RCC 7860 (cell line): ENCODE measurements at regions not wholly inside any gene's neighbourhood (a gene's known extent, or its start where the extent isn't known, plus 50 kb on each side); places are given as distances from the start of the nearest gene placed in this dataset.
A peak's percentile ranks its signal among the peaks of the same experiment; 100 is the strongest.

ENCODE experiments used
- DNase-seq: peaks from one replicate; pipeline ENCODE4 v3.0.0-alpha.2; 2015; ENCODE audit warnings: low spot score
- FAIRE-seq: peaks from 2 replicates; lab custom pipeline; 2012; peaks lifted over from hg19 to GRCh38; lab: Jason Lieb, UNC

DNA sequence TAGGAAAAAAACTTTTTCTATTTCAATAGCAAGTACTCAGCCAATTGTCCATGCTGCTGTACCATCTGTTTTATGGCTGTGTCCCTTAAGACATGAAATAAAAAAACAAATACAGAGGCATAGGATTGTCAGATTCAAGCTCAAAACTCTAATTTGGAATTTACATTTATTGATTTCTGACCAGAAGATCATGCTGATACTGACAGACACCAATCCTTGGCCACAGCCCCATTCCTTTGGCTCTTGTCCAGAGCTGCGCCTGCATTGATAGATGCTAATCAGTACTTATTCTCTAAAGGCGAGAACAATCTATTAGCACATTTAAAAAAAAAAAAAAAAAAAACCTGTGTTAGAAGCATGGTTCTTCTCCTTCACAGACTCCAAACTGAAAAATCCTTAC is 384.6 kb downstream of the TMEM232 start:
- DNase-seq: no peak
- no peak for FAIRE-seq

DNA sequence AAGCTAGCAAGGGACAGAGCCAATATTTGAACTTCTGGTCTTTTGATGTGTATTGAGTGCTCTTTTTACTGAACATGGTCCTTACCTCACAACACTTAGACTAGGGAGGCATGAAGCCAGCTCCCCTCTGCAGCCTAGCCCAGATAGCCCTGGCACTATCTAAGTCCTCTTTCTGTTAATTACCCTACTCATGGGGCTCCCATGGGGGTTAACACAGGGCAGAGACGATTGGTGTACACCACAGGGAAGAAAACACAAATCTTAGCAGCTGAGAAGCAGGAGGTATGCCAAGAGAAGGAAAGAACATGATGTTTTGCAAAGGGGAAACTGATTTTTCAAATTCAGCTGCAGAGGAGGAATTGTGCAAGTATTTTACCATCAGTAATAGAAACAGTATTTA is 383.8 kb downstream of the TMEM232 start:
- FAIRE-seq: no peak
- no peak for DNase-seq

DNA sequence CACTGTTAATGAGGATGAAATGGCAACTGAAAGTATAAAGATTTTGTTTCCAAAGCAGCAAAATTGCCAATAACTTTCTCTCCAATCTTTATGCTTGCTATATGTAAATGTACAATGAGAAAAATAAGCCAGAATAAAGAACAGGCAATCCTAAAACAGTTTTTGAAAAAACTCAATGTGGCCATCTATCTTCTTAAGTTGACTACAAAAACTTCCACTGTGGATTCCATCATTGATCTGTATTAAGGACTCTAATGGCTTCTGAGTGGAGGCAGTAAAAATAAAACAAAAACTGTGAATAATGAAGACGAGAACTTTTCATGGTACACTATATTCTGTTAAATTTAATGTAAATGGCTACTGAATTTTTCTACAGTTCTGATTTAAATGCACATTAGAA is 382.9 kb downstream of the TMEM232 start:
- FAIRE-seq: no peak
- no peak for DNase-seq

DNA sequence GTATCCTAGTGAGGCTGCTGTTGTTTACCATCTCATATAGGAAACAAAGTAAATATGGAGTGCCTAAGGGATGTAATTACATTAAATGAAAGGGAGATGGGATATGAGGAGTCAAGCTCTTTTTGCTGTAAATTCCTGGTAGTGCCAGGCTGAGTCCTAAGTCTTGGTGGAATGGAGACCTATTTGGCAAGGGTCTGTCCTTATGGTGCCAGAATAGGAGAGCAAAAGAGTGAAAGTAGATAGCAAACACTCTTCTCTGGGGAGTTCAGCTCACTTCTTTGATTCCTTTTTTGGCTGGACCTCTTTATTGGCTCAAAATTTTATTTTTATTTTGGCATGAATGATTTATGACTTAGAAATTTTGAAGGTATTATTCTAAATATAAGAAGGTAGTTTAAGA is 380.8 kb downstream of the TMEM232 start:
- DNase-seq (no peak), FAIRE-seq (no peak)

DNA sequence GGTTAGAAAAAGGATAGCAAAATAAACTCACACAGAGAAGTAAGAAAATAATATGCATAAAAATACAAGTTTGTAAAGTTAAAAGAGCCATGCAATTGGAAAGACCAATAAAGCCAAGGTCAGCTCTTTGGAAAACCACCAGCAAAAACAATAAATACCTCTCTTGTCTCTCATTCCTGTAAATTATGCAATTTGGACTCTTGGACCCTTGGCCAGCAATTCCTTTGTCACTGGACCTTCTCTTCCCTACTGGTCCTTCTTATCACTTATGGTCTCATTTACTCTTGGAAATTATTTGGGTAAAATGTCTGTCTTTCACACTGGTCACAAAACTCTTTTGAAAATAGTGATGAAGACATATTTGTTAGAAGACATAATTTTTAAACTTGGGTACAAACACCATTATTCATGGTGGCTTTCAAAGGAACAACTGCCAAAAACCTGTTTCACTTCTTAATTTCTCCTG is 379.5 kb downstream of the TMEM232 start:
- FAIRE-seq: no peak
- DNase-seq: no peak

GRCh38 chr5:110347781-110348180 is 378.7 kb downstream of the TMEM232 start:
- FAIRE-seq: no peak

DNA sequence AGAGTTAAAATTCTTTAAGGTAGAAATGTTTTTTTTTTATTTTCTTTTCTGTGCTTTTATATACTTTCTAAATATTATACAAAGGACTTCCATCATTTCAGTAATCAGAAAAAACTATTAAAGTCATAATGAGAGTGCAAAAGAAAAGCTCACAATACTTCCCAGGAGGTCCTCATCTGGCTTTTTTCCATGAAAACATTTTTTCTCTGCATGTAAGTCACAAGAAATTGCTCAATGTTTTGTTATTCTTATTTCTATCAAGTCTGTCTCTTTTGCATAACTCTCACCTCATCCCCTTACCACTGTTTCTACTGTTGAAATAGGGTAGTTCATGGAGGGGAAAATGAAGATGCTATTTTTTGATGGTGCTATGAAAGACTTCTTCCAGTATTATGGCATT is 375.0 kb downstream of the TMEM232 start:
- no peak for FAIRE-seq
- DNase-seq: no peak

More at GRCh38 chr5:110347781-110348180, 378.7 kb downstream of the TMEM232 start:
- no peak for DNase-seq

DNA sequence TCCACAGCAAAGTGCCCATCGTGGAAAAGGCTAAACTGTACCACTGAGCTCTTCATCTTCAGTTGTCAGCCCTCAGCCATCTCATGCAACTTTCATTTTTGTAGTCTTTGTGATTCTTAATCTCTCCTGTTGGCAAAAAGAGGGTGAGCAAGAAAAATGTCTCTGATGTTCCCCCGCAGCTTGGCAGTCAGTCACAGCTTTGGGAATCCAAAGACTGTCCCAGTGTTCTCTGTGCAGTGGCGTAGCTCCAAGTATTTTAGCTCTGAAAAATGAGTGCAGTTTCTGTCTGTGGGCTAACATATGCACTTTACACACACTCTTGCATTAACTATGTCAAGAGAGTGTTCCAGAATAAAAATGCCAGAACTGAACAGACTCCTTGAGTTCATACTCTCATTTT is 372.2 kb downstream of the TMEM232 start:
- FAIRE-seq (no peak), DNase-seq (no peak)

DNA sequence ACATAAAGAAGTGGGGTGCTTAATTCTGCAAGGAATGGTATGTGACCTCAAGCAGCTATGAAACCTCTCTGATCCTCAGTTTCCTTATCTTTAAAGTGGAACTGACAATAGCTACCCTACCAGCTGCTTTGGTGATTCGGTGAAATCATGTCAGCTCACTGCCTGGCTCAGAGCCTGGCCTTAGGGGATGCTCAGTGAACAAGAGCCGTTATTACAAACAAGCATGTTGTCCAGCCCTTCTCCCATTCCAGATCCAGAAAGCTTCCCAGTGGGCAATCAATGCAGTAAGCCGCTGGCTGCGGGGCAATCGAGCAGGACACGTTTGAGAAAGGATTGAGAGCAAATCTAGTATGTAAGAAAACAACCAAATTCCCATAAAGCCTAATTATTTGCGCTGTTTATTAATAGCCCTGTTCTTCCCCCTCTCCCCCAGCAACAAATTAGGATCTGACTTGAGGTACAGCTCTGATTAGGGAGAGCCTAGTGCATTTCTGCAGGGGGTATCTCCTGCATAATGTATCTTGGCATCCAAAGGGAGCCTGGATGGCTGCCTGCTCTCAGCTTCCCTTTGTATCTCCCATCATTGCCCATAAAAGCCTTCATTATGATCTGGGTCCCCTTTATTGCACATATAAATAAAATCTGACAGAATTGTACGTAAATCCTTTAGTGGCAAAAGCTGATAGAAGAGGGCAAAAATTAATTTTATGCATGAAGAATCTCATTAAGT is 371.4 kb downstream of the TMEM232 start:
- FAIRE-seq (no peak), DNase-seq (no peak)

- no peak for FAIRE-seq
- no peak for DNase-seq
Measured at GRCh38 chr5:110356677-110357076, 369.8 kb downstream of the TMEM232 start.

DNA sequence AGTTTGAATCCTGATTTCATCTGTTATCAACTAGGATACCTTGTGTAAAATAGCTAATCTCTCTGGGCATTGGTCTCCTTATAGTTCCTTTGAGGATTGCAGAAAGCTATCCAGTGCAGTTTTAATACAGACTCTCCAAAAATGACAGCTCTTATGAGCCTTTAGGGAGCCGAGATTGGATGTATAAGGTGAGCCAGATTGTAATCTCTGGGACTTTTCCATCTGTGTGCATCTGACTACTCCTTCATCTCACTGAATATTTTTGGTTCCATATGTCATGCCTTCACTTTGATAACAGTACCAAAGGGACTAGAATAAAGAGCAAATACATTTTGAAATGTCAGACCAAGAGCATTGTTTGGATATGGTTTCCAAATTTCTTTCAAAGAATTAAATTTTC is 367.2 kb downstream of the TMEM232 start:
- FAIRE-seq: no peak
- DNase-seq: no peak

- DNase-seq (peak; percentile 14), FAIRE-seq (no peak)
Measured at GRCh38 chr5:110361471-110361870, 365.0 kb downstream of the TMEM232 start.

DNA sequence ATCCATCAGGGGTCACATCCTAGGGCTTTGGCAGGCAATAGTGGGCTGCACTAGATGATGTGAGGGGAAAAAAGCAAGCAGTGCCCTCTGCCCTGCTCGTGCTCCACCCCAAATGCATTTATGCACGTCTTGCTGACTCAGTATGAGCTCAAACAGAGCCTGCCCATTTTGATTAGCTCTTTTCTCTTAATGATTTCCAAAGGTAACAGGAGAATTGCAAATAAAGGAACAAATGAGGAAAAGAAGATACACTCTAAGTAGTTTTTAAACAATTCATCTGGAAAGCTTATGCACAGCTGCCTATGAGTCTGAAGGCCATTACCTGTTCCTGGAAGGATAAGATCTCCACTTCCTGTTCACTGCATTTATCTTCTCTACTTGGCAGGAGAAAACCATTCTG is 364.2 kb downstream of the TMEM232 start:
- DNase-seq (no peak), FAIRE-seq (no peak)

- DNase-seq: no peak
- no peak for FAIRE-seq
Measured at GRCh38 chr5:110366716-110367115, 359.8 kb downstream of the TMEM232 start.
